ENCODE measurements at regions not wholly inside any gene's neighbourhood (a gene's known extent, or its start where the extent isn't known, plus 50 kb on each side); places are given as distances from the start of the nearest gene placed in this dataset.

- H3K4me3 ChIP-seq (ENCODE audit: extremely low read depth in 1 of 4, insufficient read depth in 2 of 4, low read depth in 3 of 4, low read length in 4 of 4) = no peak overlapping the region
- no peaks in the 10 kb centered on the region for H3K79me1 ChIP-seq (ENCODE audit: low read depth, low read length)
- no peak overlapping the region for H3K4me2 ChIP-seq (ENCODE audit: insufficient read depth in 1 of 2, low read depth in 2 of 2, low read length in 2 of 2)
- ChIA-PET POLR2A (ENCODE audit: partially characterized antibody) (no interaction called here), CTCF (ENCODE audit: partially characterized antibody) (no interaction called here)
- H3K36me3 ChIP-seq (ENCODE audit: control insufficient read depth in 2 of 4, insufficient read depth in 4 of 4, low read length in 3 of 4) = no peaks in the 10 kb centered on the region
- H4K20me1 ChIP-seq (replicated peaks in 1 of 2; ENCODE audit: control insufficient read depth in 1 of 2, insufficient read depth in 2 of 2, low read length in 2 of 2) = no peaks in the 10 kb centered on the region
- FAIRE-seq (no peak), DNase-seq (ENCODE audit: low read depth in 1 of 2, low spot score in 2 of 2) (no peak)
- H2BK12ac ChIP-seq (ENCODE audit: low read depth, low read length) = no peak overlapping the region
- H2BK15ac ChIP-seq (ENCODE audit: low read length) = no peak overlapping the region
- H2BK20ac ChIP-seq (ENCODE audit: low read length) = no peak overlapping the region
- H3K4me1 ChIP-seq (replicated peaks in 1 of 4; ENCODE audit: control insufficient read depth in 3 of 4, insufficient read depth in 4 of 4, low read length in 3 of 4) = no peaks in the 10 kb centered on the region
- no peak overlapping the region for H3K56ac ChIP-seq (replicated peaks; ENCODE audit: insufficient read length, low read depth, low read length)
- H4K91ac ChIP-seq (replicated peaks; ENCODE audit: insufficient read length, low read length) = no peak overlapping the region
- H4K8ac ChIP-seq (ENCODE audit: extremely low read depth, insufficient read depth, low read length) = no peak overlapping the region
- H3K4ac ChIP-seq (replicated peaks; ENCODE audit: insufficient read length, low read depth, low read length) = no peak overlapping the region
- H3K23ac ChIP-seq (ENCODE audit: insufficient read length) = no peak overlapping the region
- no peak overlapping the region for H2AK5ac ChIP-seq (ENCODE audit: low read depth, low read length)
- no peaks in the 10 kb centered on the region for H3K27me3 ChIP-seq (replicated peaks in 1 of 4; ENCODE audit: control insufficient read depth in 3 of 4, extremely low read depth in 1 of 4, insufficient read depth in 3 of 4, low read length in 3 of 4)
- no peak overlapping the region for H3K18ac ChIP-seq (ENCODE audit: extremely low read depth, low read length)
- H3K9me3 ChIP-seq (ENCODE audit: insufficient read depth in 2 of 2, low read depth in 1 of 2, low read length in 1 of 2) = peaks cover 0 to 8% of the 10 kb centered on the region in 2 experiments; a peak in 1 of 4 replicates
- no peaks in the 10 kb centered on the region for H3K79me2 ChIP-seq (ENCODE audit: control insufficient read depth in 1 of 2, insufficient read depth in 2 of 2, low read length in 2 of 2)
- no peak overlapping the region for H3K27ac ChIP-seq (ENCODE audit: low read depth, low read length)
- H2BK5ac ChIP-seq (ENCODE audit: low read depth, low read length) = no peak overlapping the region
- no peak overlapping the region for H3K9ac ChIP-seq (replicated peaks in 1 of 4; ENCODE audit: extremely low read depth in 1 of 4, low read depth in 3 of 4, low read length in 3 of 4)
- 0 out of 2 replicates have a peak overlapping the region, but pooled peaks have one; percentile 16 for H2AFZ ChIP-seq (ENCODE audit: low read length)
- H3K14ac ChIP-seq (ENCODE audit: insufficient read length) = no peak overlapping the region
- H4K5ac ChIP-seq (ENCODE audit: insufficient read length, low read depth, low read length) = no peak overlapping the region
- WGBS, 2 experiments (ENCODE audit: extremely low coverage in 1 of 2, insufficient coverage in 1 of 2, insufficient read length in 1 of 2, insufficient replicate concordance in 2 of 2, low coverage in 1 of 2, low lambda C conversion rate in 2 of 2, missing lambda C conversion rate in 1 of 2) = 83% methylated on average over 7 of the region's 7 CpGs; no CpG with 5 or more reads in 1 of the 2 experiments
- no peak overlapping the region for H2BK120ac ChIP-seq (replicated peaks; ENCODE audit: low read depth, low read length)
- H3K23me2 ChIP-seq (ENCODE audit: low read depth, low read length) = no peaks in the 10 kb centered on the region
- TF ChIP-seq SP1 (IDR thresholded peaks at IDR 0.05; ENCODE audit: low read depth, low read length) (no peak), SRF (IDR thresholded peaks at IDR 0.05; ENCODE audit: low read depth, low read length) (no peak), CHD2 (IDR thresholded peaks at IDR 0.05; ENCODE audit: low read length) (no peak), RAD21 (IDR thresholded peaks at IDR 0.05 in 1 of 2, conservative IDR thresholded peaks at IDR 0.05 in 1 of 2; ENCODE audit: low read depth in 2 of 2, low read length in 2 of 2) (no peak), RNF2 (IDR thresholded peaks at IDR 0.05; ENCODE audit: borderline replicate concordance, low read depth, low read length, missing control alignments, poor library complexity, severe bottlenecking) (no peak), HDAC2 (IDR thresholded peaks at IDR 0.05; ENCODE audit: borderline replicate concordance in 1 of 2, low read depth in 2 of 2, low read length in 2 of 2) (no peak)
- TF ChIP-seq, protein P1, sequence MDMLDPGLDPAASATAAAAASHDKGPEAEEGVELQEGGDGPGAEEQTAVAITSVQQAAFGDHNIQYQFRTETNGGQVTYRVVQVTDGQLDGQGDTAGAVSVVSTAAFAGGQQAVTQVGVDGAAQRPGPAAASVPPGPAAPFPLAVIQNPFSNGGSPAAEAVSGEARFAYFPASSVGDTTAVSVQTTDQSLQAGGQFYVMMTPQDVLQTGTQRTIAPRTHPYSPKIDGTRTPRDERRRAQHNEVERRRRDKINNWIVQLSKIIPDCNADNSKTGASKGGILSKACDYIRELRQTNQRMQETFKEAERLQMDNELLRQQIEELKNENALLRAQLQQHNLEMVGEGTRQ (IDR thresholded peaks at IDR 0.05; ENCODE audit: low read length) = no peak
Measured at GRCh38 chr12:67820694-67821093, 168.6 kb upstream of the IFNG-AS1 start.

Data from H1 (cell line).